ENCODE measurements at regions not wholly inside any gene's neighbourhood (a gene's known extent, or its start where the extent isn't known, plus 50 kb on each side); places are given as distances from the start of the nearest gene placed in this dataset.

DNA sequence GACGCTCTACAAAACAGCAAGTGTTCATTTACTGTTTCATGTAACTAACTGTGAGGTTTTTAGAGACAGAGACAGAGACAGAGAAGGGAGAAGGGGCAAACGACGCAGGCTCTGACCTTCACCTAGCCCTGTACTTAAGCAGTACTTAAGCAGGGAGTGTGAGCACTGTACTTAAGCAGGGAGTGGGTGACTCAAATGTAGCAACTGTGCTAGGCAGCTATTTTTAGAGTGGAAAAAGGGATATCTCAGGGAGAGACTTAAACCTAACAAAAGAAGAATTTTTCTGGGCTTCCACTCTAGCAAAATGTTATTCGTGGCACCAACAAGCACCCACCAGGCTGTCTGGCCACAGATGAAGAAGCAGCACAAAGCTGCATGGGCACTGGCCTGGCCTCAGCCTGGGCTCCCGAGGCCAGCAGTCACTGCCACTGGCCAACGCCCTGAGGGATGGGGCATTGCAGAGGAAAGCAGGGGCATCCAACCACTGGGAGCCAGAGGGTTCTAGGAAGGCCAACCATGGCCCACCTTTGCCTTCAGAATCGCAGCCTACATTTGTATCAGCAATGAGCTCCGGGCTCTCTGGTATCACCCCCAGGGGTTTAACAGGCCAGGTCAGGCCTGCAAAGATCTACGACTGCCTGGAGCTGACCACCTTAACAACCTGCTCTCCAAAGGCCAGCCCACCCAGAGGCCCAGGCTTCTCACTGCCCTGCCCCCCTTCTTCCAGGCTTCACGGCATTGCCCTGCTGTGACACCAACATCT lies 154.3 kb downstream of the TTC32 start:
- Histone ChIP-seq H3K36me3 (ENCODE audit: control insufficient read depth, low read length) (no peaks in the 10 kb centered on the region), H3K79me2 (ENCODE audit: control insufficient read depth, low read length) (no peaks in the 10 kb centered on the region), H3K27ac (ENCODE audit: low read depth, low read length) (no peak overlapping the region), H3K4me1 (ENCODE audit: control insufficient read depth, low read length) (peaks cover 4% of the 10 kb centered on the region), H3K4me2 (ENCODE audit: low read length) (no peak overlapping the region), H3F3A (ENCODE audit: control insufficient read depth, insufficient read depth) (no peaks in the 10 kb centered on the region), H3K27me3 (ENCODE audit: control insufficient read depth, low read length) (no peaks in the 10 kb centered on the region), H4K20me1 (ENCODE audit: control insufficient read depth, insufficient read depth, low read depth, low read length) (no peaks in the 10 kb centered on the region), H3K4me3 (ENCODE audit: low read length) (no peak overlapping the region), H3K9me2 (replicated peaks; ENCODE audit: control insufficient read depth, low read length) (no peaks in the 10 kb centered on the region), H3K9me3 (ENCODE audit: control insufficient read depth, insufficient read depth, low read length) (no peaks in the 10 kb centered on the region)
- TF ChIP-seq EZH2phosphoT487 (IDR thresholded peaks at IDR 0.05; ENCODE audit: borderline replicate concordance, low read length), result no peak
- TF ChIP-seq, protein P1, sequence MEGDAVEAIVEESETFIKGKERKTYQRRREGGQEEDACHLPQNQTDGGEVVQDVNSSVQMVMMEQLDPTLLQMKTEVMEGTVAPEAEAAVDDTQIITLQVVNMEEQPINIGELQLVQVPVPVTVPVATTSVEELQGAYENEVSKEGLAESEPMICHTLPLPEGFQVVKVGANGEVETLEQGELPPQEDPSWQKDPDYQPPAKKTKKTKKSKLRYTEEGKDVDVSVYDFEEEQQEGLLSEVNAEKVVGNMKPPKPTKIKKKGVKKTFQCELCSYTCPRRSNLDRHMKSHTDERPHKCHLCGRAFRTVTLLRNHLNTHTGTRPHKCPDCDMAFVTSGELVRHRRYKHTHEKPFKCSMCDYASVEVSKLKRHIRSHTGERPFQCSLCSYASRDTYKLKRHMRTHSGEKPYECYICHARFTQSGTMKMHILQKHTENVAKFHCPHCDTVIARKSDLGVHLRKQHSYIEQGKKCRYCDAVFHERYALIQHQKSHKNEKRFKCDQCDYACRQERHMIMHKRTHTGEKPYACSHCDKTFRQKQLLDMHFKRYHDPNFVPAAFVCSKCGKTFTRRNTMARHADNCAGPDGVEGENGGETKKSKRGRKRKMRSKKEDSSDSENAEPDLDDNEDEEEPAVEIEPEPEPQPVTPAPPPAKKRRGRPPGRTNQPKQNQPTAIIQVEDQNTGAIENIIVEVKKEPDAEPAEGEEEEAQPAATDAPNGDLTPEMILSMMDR (IDR thresholded peaks at IDR 0.05; ENCODE audit: low read depth, low read length, poor library complexity, severe bottlenecking), result no peak

DNA sequence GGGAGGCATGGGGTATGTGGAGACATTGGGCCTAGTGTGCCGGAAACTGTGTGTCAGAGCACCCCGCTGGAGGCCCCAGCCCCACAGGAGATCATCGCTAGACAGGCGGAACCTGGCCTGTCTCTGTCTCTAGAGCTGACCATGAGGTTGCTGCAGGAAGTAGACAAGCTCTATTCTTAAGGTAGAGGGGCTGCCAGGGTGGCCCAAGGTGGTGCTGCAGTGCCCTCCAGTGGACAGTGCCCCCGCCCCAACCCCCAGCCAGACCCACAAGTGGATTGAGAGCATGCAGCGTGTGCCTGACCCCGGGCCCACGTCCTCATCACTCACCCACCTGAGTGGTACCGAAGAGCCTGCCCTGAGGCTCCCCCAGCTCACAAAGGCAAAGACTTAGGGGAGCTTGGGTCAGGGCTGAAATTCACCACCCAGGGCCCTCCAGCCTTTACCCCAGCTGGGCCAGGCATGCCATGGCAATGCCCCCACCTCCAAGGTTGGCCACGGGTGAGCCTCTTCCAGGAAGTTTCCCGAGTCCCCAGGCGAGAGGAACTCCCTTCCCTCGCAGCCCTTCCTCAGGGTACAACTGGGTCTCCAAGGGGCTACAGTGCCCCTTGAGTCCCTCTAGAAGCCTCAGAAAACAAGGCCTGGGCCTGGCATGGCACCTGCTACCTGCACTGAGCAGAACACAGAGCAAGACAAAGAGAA lies 155.0 kb downstream of the TTC32 start:
- no peak for TF ChIP-seq EZH2phosphoT487 (IDR thresholded peaks at IDR 0.05; ENCODE audit: borderline replicate concordance, low read length)
- TF ChIP-seq, protein P1 (IDR thresholded peaks at IDR 0.05; ENCODE audit: low read depth, low read length, poor library complexity, severe bottlenecking), result peak; percentile 40
- H3K27ac ChIP-seq (ENCODE audit: low read depth, low read length), result no peak overlapping the region
- no peaks in the 10 kb centered on the region for H4K20me1 ChIP-seq (ENCODE audit: control insufficient read depth, insufficient read depth, low read depth, low read length)
- no peaks in the 10 kb centered on the region for H3K9me2 ChIP-seq (replicated peaks; ENCODE audit: control insufficient read depth, low read length)
- H3K4me2 ChIP-seq (ENCODE audit: low read length), result no peak overlapping the region
- H3K4me3 ChIP-seq (ENCODE audit: low read length), result no peak overlapping the region
- H3K9me3 ChIP-seq (ENCODE audit: control insufficient read depth, insufficient read depth, low read length), result no peaks in the 10 kb centered on the region
- H3F3A ChIP-seq (ENCODE audit: control insufficient read depth, insufficient read depth), result no peaks in the 10 kb centered on the region
- no peaks in the 10 kb centered on the region for H3K79me2 ChIP-seq (ENCODE audit: control insufficient read depth, low read length)
- H3K36me3 ChIP-seq (ENCODE audit: control insufficient read depth, low read length), result no peaks in the 10 kb centered on the region
- H3K27me3 ChIP-seq (ENCODE audit: control insufficient read depth, low read length), result no peaks in the 10 kb centered on the region
- peaks cover 4% of the 10 kb centered on the region for H3K4me1 ChIP-seq (ENCODE audit: control insufficient read depth, low read length)

DNA sequence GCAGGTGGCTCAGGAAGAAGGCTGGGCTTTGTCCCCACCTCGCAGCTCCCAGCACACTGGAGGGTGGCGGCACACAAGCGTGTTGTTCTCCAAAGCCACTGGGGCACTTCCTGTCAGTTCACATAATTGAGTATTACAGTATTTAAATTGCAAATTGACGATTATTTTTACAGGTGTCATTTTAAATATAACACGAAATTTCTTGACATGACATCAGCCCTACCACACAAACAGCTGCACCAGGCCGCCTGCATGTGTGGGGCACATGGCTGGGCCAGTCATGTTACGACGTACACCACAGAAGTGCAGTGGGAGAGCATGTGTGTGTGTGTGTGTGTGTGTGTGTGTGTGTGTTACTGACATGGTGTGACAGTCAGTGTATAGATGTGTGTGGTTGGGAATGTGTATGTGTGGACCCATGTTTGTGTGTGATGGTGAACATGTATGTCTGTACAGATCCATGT lies 155.6 kb downstream of the TTC32 start:
- no peak overlapping the region for H3K27ac ChIP-seq (ENCODE audit: low read depth, low read length)
- peaks cover 4% of the 10 kb centered on the region for H3K4me1 ChIP-seq (ENCODE audit: control insufficient read depth, low read length)
- H3K4me2 ChIP-seq (ENCODE audit: low read length), result no peak overlapping the region
- H3F3A ChIP-seq (ENCODE audit: control insufficient read depth, insufficient read depth), result no peaks in the 10 kb centered on the region
- no peaks in the 10 kb centered on the region for H4K20me1 ChIP-seq (ENCODE audit: control insufficient read depth, insufficient read depth, low read depth, low read length)
- H3K9me3 ChIP-seq (ENCODE audit: control insufficient read depth, insufficient read depth, low read length), result no peaks in the 10 kb centered on the region
- H3K4me3 ChIP-seq (ENCODE audit: low read length), result no peak overlapping the region
- no peak for TF ChIP-seq EZH2phosphoT487 (IDR thresholded peaks at IDR 0.05; ENCODE audit: borderline replicate concordance, low read length)
- H3K36me3 ChIP-seq (ENCODE audit: control insufficient read depth, low read length), result no peaks in the 10 kb centered on the region
- no peaks in the 10 kb centered on the region for H3K9me2 ChIP-seq (replicated peaks; ENCODE audit: control insufficient read depth, low read length)
- H3K79me2 ChIP-seq (ENCODE audit: control insufficient read depth, low read length), result no peaks in the 10 kb centered on the region
- H3K27me3 ChIP-seq (ENCODE audit: control insufficient read depth, low read length), result no peaks in the 10 kb centered on the region

All from DOHH2 (cell line).